CD1c-positive myeloid dendritic cell (primary cell): ENCODE measurements at regions not wholly inside any gene's neighbourhood (a gene's known extent, or its start where the extent isn't known, plus 50 kb on each side); places are given as distances from the start of the nearest gene placed in this dataset.

Experiments used
- DNase-seq: peaks from one replicate; pipeline ENCODE4 v3.0.0-alpha.2; 2016; ENCODE audit errors: extremely low spot score

DNA sequence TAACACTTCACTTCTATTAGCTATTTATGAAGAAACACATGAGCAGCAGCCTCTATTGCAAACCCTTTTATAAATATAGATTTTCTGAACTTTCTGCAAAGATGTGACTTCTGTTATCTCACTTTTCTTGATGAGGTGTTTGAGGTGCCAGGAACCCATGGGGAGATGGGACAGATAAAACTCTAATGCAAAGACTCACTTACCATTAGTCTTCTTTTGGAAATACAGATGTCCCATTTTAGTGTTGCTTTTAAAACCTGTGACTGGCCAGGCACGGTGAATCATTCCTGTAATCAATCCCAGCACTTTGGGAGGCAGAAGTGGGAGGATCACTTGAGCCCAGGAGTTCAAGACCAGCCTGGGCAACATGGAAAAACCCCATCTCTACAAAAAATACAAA is 171.3 kb upstream of the GAS1 start:
- no peak for DNase-seq

DNA sequence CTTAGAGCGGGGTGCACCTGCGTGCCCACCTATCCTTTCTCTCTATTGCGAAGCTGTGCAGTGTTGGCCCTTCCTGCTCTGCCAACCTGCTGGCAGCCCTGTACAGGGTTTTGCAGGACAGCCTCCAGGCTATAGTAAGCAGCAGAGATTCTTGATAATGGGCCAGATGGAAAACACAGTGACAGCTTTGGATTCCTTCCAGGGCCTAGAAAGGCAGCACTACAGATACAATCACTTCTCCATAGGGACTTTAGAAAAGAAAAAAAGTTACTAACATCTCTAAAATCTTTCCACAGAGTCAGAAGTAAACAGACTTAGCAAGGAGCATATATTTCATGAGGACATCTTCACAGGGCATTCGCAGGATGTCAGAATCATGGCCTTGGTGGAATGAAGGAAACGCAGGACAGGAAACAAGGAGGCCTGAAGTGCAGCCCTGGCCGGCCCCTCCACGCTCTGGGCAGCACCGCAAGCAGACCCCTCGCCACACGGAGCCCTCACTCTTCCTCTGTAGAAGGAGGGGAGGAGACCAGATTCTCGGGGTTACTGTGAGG is 172.1 kb upstream of the GAS1 start:
- no peak for DNase-seq

DNA sequence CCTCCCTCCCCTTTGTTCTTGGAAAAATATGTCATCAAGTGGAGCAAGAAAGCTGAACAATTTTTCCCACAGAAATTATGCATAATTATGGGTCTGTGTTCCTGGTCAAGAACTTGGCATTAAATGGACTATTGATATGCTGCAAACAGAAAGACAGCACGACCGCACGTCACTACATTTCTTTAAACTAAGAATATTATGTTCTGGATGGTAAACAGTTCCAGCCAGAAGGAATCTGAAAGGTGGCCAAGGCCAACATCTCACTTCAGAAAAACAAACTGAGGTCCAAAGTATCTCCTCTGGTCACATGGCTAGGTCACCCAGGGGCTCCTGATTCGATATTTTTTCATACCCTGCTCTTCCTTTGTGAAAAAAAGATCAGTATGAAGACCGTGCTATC is 173.3 kb upstream of the GAS1 start:
- DNase-seq = no peak

DNA sequence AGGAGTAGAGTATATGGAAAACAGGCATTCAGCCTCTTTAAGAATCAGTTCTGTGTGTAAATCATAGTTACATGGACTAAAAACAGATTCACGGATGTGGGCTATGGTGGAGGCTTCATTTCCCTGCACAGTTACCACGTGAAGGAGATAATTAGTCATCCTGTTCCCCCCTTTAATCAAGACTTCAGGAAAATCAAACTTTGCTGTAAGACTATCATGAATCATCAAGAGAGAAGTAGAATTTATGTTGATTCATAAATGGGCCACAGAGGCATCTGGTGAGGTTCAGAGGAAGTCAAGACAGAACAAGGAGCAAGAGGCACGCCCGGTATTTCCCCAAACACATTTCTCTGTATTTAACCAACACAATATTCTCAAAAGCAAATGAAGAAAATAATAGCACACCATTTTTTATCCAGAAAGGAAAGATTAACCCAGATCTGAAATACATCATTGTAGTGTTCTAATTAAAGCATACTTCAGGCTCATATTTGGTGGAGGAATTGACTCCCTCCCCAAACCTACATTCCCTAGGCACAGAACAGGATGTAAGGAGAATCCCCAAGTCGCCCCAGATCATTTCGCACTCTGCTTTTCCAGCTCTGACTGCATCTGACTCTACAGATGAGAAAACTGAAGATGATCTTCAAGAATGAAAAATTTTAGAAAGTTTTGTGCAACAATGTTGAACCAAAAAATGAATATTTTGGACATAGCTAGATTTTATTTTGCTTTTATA is 175.8 kb upstream of the GAS1 start:
- DNase-seq = no peak

DNA sequence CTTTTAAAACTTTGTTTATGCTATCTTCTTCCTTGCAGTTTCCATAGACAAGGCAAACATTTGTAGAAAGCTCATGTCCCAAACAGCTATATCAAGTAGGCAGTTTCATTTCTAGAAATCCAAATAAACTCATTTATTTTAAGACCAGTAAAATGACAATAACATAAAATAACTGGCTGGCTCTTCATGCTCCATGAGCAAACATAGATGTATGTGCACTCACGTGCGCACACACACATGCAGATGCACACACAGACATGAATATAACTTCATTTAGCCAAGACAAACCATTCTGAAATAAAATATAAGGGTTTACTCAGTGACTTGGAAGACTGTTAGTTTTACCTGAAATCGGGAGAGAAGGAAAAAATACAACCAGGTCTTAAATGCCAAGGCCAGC is 176.5 kb upstream of the GAS1 start:
- DNase-seq = no peak

DNA sequence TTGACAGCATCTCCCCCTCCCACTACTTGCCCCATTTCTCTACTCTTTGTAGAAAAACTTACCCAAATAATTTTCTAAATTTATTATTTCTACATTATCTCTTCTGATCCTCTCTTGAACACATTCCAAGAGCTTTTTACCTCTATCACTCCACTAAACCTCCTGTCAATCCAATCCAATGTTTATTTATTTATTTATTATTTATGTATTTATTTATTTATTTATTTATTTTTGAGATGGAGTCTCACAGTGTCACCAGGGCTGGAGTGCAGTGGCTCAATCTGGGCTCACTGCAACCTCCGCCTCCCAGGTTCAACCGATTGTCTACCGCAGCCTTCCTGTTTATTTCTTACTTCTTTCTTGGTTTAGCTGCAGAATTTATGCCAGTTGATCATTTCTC is 178.5 kb upstream of the GAS1 start:
- no peak for DNase-seq

DNA sequence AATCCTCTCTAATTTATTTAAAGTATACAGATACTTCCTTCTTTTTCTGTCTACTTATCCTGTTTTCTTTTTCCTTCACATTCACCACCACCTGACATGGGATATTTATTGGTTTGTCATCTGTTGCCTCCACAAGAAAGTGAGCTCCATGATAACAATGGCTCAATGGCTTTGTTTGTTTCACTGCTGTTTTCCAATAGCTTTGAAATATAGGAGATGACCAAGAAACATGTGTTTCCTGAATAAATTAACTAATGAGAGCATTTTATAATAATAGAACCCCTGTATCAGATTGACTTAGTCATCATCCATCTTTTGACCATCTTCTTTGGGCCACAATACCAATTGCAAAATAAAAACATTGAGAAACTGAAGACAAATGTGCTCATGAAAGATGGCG is 180.2 kb upstream of the GAS1 start:
- no peak for DNase-seq

DNA sequence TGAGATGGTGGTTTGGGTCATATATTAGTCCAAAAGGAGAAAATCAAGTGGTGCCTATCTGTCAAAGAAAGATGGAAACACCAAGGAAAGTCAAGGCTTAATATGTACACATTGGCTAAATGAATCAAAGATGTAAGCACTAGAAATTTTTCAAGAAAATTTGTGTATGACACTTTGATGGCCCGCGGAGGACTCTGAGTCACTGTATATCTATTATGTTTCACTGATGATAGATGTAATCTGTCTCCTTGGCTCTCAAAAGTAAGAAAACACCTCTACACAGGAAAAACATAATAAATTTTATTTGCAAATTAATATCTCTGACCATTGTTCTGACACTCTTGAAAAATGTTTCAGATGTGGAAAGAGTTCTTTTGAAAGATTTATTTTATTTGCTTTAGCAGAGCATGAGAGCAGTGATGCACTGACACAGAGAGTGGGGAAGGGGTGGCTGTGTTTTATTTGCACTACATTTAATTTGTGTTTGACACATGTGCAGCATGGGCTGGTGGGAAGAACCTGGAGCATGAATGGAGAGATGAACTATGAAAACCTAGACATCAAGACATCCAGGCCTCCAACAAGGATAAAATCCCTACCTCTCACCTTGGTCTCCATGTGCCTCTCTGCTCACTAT is 180.8 kb upstream of the GAS1 start:
- no peak for DNase-seq

DNA sequence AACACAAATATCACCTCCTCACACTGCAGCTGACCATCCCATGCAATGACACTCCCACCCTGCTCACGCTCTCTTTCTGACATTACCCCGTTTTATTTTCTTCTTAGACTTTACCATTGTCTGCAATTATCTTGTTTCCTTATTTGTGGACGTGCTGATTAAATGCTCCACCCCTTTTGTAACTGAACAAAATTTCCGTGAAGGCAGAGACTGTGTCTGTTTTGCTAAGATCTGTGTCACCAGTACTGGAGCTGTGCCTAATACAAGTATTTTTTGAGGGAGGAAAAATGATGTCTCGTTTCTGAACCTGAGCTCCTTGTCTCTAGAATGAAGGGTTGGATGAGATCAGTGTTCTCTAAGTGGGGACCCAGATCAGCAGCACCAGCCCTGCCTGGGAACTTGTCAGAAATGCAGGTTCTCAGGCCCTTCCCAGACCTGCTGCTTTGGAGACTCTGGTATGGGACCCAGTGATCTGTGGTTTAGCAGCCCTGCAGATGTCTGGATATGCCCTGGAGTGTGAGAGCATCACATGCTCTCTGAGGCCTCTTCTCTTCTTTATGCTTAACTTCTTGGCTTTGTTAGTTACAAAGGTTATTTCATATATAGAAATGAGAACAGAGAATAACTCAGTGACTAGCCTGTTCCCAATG is 181.7 kb upstream of the GAS1 start:
- DNase-seq = no peak

DNA sequence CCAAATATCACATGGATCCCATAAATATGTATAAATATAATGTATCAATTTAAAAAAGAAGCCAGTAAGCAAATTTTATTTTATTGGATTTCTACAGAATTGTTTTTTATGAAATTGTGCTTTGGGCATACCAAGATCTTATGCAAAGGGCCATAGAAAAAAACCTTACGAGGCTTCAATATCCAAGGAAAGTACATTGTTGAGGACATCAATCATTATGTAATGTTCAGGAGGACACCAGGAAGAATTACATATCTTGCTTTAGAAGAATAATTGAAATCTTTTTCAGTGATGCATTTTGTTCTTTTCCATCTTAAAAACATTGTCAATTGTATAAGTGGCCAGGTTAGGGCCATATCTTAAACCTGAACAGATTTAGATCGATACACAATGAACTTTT is 187.8 kb upstream of the GAS1 start:
- DNase-seq = no peak

DNA sequence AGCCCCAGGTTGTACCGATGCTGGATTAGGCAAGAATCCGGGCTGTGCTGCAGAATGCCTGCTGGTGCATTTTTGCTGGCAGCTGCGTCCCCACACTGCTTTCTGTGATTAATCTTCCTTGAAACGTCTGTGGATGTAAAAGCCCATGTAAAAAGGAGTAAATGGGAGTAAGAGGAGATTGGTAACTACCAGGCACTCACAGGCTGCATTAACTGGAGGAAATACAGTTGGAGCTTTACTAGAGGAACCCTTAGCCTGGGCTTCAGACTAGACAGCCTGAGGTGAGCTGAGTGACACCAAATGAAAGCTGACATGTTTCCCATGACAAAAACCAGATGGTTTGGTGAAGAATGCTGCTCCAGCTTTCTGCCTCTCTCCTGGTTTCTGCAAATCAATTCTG is 190.4 kb upstream of the GAS1 start:
- DNase-seq = no peak

DNA sequence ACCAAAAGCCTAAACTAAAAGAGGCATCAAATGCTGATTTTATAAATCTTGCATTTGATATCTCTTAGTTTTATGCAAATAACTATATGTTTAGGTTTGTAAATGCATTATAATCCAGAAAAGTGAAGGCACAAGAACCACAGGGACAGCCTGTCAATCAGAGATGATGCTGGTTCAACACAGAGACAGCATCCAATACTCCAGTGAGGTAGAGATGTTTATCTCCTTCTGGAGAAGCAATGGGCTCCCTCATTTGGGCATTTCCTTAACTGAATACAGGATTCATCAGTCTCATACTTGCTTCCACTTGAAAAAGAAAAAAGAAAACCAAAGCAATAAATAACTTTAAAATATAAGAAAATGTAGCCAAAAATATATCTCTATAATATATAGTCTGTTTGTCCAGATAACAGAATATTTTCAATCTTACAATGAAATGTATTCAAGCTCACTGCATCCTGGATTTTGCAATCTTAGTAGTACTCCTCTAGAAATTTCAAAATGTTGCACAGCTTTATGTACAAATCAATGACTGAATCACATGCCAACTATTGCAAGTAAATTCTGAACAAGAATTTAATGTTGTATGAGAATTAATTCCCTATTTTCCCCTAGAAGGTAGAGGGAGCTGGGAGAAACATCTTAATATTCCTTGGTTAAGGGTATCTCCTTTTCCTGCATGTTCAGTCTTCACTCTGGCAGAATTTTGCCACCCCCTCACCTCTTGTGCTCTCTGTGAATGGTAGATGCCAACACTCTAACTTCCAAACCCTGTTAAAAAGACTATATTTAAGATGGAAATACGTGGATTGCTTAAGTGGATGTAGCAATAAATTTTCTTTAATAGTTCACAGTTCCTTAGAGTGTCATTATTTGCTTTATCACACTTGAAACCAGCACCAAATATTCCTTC is 191.1 kb upstream of the GAS1 start:
- no peak for DNase-seq

DNA sequence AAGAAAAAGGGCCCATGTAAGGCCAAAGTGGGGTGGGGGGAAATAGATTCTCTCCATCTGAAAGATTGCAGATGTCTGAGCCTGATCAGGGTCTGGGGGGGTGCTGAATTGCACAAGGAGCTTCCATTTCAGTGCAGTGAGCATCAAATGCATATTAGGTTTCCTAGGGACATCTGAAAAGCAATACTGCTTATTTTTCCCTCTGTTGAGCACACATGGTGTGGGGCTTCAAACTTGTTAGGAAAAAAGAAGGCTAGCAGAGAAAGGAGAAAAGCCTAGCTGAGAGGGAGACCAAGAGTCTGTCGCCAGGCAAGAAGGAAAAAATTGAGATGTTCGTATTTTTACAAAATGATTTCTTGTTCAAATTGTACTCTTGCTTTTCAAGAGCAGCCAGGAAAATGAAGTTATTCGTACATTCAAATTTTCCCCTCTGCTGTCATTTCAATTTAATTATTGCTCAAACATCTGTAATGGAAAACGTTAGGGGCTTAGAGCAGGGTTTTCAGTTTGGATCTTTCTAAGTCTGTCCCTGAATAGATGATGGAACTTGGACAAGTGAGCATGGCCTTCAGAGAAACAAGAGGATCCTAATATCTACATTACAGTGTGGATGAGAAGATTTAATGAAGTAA is 191.9 kb upstream of the GAS1 start:
- no peak for DNase-seq

DNA sequence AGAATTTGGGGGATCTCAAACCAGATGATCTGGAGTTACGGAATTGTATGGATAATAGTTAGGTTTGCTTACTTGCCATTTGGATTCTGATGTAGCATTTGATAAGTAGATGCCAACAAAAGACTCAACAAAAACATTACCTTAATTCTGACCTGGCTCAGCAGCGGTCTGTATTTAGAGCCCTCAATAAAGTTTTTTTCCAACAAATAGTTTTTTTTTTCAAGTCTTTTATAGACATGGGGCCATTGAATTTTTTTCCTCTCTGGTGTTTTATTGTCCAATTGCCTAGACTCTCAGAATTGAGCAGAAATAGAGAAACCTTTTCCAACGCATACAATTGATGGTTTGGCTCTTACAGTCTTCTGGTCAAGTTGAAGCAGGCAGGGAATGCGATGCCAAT is 192.8 kb upstream of the GAS1 start:
- no peak for DNase-seq

DNA sequence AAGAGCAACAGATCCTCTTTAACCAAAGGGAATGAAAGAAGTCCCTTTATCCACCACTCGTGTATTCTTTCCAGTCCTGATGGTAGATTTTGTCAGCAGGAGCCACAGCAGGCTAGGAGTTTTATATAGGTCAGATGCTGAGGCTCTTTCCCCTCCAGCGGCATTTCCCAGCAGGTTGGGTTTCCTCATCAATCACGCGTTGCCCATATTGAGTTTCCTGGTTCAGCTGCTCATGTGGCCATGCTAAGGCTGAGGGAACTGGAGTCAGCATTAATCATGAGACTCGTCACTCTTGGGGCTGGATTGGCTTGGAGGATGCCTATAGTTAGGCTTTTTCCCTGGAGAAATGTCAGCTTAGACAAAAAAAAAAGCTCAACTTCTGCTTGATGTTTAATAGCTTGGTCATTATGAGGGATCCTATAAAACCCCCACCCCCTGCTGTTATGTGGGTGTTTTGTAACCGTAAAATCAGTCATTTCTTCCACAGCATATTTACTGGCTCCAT is 193.4 kb upstream of the GAS1 start:
- no peak for DNase-seq

DNA sequence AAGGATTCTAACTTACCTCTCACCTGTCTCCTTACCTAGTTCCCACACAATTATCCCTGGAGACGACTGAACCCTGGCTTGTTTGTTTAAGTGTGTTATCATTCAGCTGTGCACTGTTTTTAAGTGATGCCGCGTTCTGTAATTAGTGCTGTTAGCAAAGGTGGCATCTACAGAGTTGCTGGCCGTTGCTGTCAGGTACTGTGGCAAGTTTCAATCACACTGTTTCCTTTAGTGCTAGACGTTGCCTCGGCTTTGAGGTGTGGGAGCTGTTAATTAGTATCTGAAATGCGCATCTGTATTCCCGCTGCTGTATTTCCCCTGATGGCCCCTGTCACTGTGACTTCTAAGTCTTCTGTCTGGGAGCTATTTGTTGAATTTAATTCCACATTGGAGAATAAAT is 193.8 kb upstream of the GAS1 start:
- no peak for DNase-seq

DNA sequence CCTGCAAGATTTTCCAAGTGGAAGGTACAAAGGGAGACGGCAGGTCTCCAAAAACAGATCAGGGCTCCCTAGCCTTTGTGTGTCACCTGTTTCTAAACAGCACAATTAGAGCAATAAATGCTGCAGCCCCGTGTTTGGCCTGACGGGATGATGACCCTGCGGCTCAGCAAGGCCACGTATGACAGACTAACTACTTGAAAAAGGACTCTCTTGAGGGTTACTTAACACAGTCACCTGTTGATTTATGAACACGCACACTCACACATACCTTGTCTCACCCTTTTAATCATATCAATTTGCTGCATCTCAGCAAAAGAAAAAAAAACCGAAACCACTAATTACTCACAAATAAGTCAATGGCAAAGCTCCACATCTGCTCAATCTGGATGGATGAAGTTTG is 199.6 kb upstream of the GAS1 start:
- no peak for DNase-seq

DNA sequence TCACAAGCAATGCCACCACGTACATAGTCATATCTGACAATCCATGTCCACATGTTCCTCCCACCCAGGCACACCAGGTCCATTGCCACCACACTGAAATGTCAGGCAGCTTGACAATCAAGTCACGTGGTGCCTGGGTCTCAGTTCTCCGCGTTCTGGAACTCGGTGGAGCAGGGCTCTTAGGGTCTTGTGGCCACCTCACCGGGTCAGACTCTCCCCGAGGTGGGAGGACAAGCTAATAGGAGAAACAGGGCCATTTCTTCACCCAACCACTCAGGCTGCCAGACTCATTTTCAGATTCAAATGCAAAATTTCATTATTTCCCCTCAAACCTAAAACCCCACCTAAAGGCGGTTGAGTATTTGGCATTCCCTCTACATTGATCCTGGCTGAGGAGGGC is 200.5 kb upstream of the GAS1 start:
- DNase-seq = no peak

DNA sequence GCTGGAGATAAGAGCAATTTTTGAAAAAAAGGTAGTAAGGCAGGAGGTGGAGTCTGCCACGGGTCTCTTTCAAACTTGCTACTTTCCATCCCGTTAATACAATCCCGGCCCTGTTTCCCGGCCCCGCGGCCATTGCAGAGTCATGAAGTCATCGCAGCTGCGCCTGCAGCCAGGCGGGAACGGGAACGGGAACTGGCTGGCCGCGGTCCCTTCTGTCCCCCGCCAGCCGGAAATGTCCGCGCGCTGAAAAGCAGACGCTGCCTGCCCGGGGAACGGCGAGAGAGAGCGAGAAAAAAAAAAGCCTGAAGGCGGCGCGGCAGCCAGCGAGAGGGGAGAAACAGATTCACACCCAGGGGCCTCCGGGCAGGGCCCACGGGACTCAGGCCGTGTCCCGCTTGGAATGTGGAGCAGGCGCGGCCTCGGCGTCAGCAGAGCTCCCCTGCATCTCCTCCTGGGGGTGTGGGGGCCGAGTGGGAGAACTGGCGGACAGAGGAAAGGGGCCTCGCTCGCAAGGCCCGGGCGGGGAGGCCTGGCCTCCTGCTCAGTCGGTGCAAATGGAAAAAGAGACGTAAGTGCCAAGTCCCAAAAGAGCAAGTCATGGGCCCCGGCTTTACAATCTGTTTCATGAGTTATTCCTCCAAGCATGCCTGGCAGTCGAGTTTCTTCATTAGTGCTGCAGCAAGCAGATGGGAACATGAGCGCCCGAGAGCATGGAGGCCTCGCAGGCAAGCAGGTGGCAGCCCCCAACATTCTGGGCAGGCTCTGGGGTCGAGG is 201.2 kb upstream of the GAS1 start:
- peak; percentile 17 for DNase-seq

DNA sequence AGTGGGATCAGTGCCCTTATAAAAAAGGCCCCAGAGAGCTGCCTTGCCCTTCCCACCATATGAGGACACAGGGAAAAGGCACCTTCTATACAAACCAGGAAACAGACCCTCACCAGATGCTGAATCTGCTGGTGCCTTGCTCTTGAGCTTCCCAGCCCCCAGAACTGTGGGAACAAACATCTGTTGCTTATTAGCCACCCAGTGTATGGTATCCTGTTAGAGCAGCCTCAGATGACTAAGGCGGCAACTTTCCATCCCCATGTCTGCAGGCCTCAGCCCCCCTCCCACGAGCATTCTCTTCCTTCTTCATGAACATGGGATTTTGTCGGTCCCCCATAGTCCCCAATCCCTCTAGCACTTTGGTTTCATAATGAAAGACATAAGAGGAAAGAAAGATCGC is 202.5 kb upstream of the GAS1 start:
- no peak for DNase-seq

DNA sequence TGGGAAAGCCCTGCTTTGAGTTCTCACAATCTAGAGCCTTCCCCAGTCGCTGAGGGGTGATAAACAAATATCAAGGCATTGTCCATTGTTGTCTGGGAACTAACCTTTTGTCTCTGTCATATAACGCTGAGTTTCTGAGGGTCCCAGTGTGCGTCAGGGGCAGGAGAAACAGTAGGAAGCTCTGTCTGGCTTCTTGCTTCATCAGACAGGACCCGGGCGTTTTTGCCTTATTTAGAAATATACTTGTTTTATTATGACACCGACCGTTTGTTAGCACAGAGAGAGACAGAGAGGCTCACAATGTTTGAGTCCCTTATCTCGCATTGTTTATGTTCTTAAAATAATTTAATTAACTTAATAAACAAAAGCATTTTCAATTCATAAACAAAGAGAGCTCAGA is 204.9 kb upstream of the GAS1 start:
- no peak for DNase-seq
